HepG2 (cell line): ENCODE measurements at regions not wholly inside any gene's neighbourhood (a gene's known extent, or its start where the extent isn't known, plus 50 kb on each side); places are given as distances from the start of the nearest gene placed in this dataset.

ENCODE experiments used
- ATAC-seq: fragments of 200-7000 bp; cut with Tn5 transposase; 3 replicates; pipeline ENCODE4 v1.9.1; 2020; ENCODE audit warnings: mild to moderate bottlenecking, moderate library complexity
- BruUV-seq: library from RNA; stranded (reverse); fragments of 400-500 nt; replicated peaks from 2 replicates; lab custom pipeline; 2021; lab: Mats Ljungman, UMichigan
- CTCF ChIA-PET: fragments of 300-600 bp; formaldehyde crosslinking; extraction: SDS; loops from one replicate; lab custom pipeline; 2021; ENCODE audit warnings: low total read pairs, inconsistent platforms, low intra/inter-chr PET ratio; lab: Yijun Ruan, JAX
- POLR2A ChIA-PET: fragments of 350-600 bp; sonication (Branson Sonifier 250); formaldehyde crosslinking; loops from one replicate; lab custom pipeline; 2020; ENCODE audit warnings: antibody characterized with exemption, inconsistent platforms; lab: Yijun Ruan, JAX
- DNase-seq: peaks from one replicate; pipeline ENCODE4 v3.0.0-alpha.2; 2015; ENCODE audit warnings: low spot score
- FAIRE-seq: peaks from 3 replicates; lab custom pipeline; 2011; peaks lifted over from hg19 to GRCh38; lab: Jason Lieb, UNC
- H2AFZ ChIP-seq: one replicate; pipeline ENCODE4 v1.6.1; 2011; ENCODE audit warnings: low read length, inconsistent platforms
- H3K27ac ChIP-seq: fragments of 300-600 bp; 3 replicates; pipeline ENCODE4 v1.8.0; 2011; ENCODE audit warnings: mixed run types, mild to moderate bottlenecking, mixed read lengths, low read length, inconsistent platforms; ENCODE audit not compliant: insufficient read depth; ENCODE audit errors: extremely low read length
- H3K27me3 ChIP-seq, 2 experiments: fragments of 200-600 bp in 1 of 2; 2 replicates in 1 of 2; 3 replicates in 1 of 2; pipeline versions ENCODE4 v1.6.0 to v1.8.0; 2011; ENCODE audit warnings: low read length in 2 of 2, mild to moderate bottlenecking in 2 of 2, moderate library complexity in 2 of 2, inconsistent platforms in 1 of 2; ENCODE audit not compliant: insufficient read depth in 2 of 2, control insufficient read depth in 1 of 2
- H3K36me3 ChIP-seq, 2 experiments: fragments of 200-600 bp in 1 of 2; replicated peaks in 1 of 2; 2 replicates in 1 of 2; 3 replicates in 1 of 2; pipeline versions ENCODE4 v1.5.1 to v1.8.0; 2011; ENCODE audit warnings: low read length in 2 of 2, inconsistent platforms in 1 of 2; ENCODE audit not compliant: insufficient read depth in 2 of 2, control insufficient read depth in 1 of 2
- H3K4me1 ChIP-seq: 2 replicates; pipeline ENCODE4 v1.5.1; 2012; ENCODE audit warnings: low read length, inconsistent platforms; ENCODE audit not compliant: insufficient read depth
- H3K4me2 ChIP-seq: 2 replicates; pipeline ENCODE4 v1.6.0; 2011; ENCODE audit warnings: low read depth, low read length, inconsistent platforms
- H3K4me3 ChIP-seq, 3 experiments: fragments of 200-600 bp in 1 of 3; sonication (generic), shearing (Covaris generic) in 1 of 3; replicated peaks in 1 of 3; 2 replicates each; pipeline ENCODE4 v1.5.1; 2011 to 2016; ENCODE audit warnings: low read length in 3 of 3, inconsistent platforms in 2 of 3, low read depth in 2 of 3, mild to moderate bottlenecking in 2 of 3, control low read depth in 1 of 3, mixed read lengths in 1 of 3; ENCODE audit not compliant: insufficient read depth in 1 of 3
- H3K79me2 ChIP-seq: one replicate; pipeline ENCODE4 v1.6.1; 2011; ENCODE audit warnings: low read length, inconsistent platforms; ENCODE audit not compliant: insufficient read depth
- H3K9ac ChIP-seq: 2 replicates; pipeline ENCODE4 v1.6.0; 2011; ENCODE audit warnings: mild to moderate bottlenecking, low read depth, low read length, inconsistent platforms; ENCODE audit not compliant: insufficient read depth
- H3K9me3 ChIP-seq: 2 replicates; pipeline ENCODE4 v1.5.1; 2012; ENCODE audit warnings: mild to moderate bottlenecking, low read length
- H4K20me1 ChIP-seq: 2 replicates; pipeline ENCODE4 v1.6.0; 2011; ENCODE audit warnings: inconsistent platforms, mild to moderate bottlenecking, low read length, moderate library complexity; ENCODE audit not compliant: insufficient read depth
- CBX5 ChIP-seq: sonication (generic); formaldehyde crosslinking; IDR thresholded peaks from 2 replicates; pipeline ENCODE4 v1.4.0; 2020; ENCODE audit warnings: missing genetic modification reagents, borderline replicate concordance
- MAZ ChIP-seq, 2 experiments: sonication (generic) in 1 of 2; formaldehyde crosslinking in 1 of 2; IDR thresholded peaks; 2 replicates each; pipeline versions ENCODE4 v1.5.0 to v1.6.1; 2012 to 2020; ENCODE audit warnings: low read depth in 2 of 2, mild to moderate bottlenecking in 2 of 2, borderline replicate concordance in 1 of 2, improper control_type of control experiment in 1 of 2, low read length in 1 of 2, missing genetic modification reagents in 1 of 2, moderate library complexity in 1 of 2
- MTF1 ChIP-seq: sonication (generic); formaldehyde crosslinking; IDR thresholded peaks from 2 replicates; pipeline ENCODE4 v1.5.0; 2020; ENCODE audit warnings: missing genetic modification reagents
- NCOR1 ChIP-seq: fragments of 200-600 bp; sonication (generic); IDR thresholded peaks from 2 replicates; pipeline ENCODE4 v1.7.0; 2017; ENCODE audit warnings: antibody characterized with exemption, low read length, borderline replicate concordance
- RXRA ChIP-seq: sonication (generic); formaldehyde crosslinking; IDR thresholded peaks from 2 replicates; pipeline ENCODE4 v1.5.1; 2020; ENCODE audit warnings: missing genetic modification reagents
- SIN3B ChIP-seq: fragments of 150-350 bp; IDR thresholded peaks from 2 replicates; pipeline ENCODE4 v1.6.1; 2014; ENCODE audit warnings: low read length
- SRY ChIP-seq: sonication (generic); formaldehyde crosslinking; IDR thresholded peaks from 2 replicates; pipeline ENCODE4 v1.8.0; 2022; ENCODE audit warnings: mild to moderate bottlenecking, missing genetic modification reagents
- TOPORS ChIP-seq: sonication (generic); formaldehyde crosslinking; IDR thresholded peaks from 2 replicates; pipeline ENCODE4 v1.8.0; 2023; ENCODE audit warnings: mild to moderate bottlenecking, missing genetic modification reagents
- TSC22D2 ChIP-seq: sonication (generic); formaldehyde crosslinking; IDR thresholded peaks from 2 replicates; pipeline ENCODE4 v1.5.1; 2020; ENCODE audit warnings: missing genetic modification reagents, mild to moderate bottlenecking, borderline replicate concordance
- YY1 ChIP-seq: IDR thresholded peaks from 2 replicates; pipeline ENCODE4 v1.6.1; 2011; ENCODE audit warnings: low read length, low read depth, moderate library complexity, mild to moderate bottlenecking; ENCODE audit not compliant: insufficient read depth, insufficient replicate concordance
- ZNF33A ChIP-seq: sonication (generic); formaldehyde crosslinking; IDR thresholded peaks from 2 replicates; pipeline ENCODE4 v1.5.1; 2020; ENCODE audit warnings: missing genetic modification reagents, mild to moderate bottlenecking, moderate library complexity, borderline replicate concordance
- ZNF766 ChIP-seq: sonication (generic); formaldehyde crosslinking; IDR thresholded peaks from 2 replicates; pipeline ENCODE4 v1.5.0; 2020; ENCODE audit warnings: missing genetic modification reagents, borderline replicate concordance
- WGBS: methylation state at CpG from one replicate; pipeline ENCODE4 v1.1.6; 2017; ENCODE audit warnings: low lambda C conversion rate; 5-methylcytosine and 5-hydroxymethylcytosine counted together
- in situ Hi-C: cut with HindIII; loops from 2 replicates; pipeline ENCODE4 v1.10.0; 2017; ENCODE audit warnings: low pct_unique_long_range_greater_than_20kb; ENCODE audit not compliant: extremely low pct_ligation_motif_present
- intact Hi-C: fragments of 100-400 bp; cut with micrococcal nuclease; formaldehyde crosslinking; loops from one replicate; pipeline ENCODE4 v1.10.0; 2022; ENCODE audit not compliant: unreplicated experiment

- DNase-seq: no peak
- Histone ChIP-seq H2AFZ (no peak overlapping the region), H3K79me2 (no peaks in the 10 kb centered on the region), H3K9ac (no peak overlapping the region), H4K20me1 (no peaks in the 10 kb centered on the region), H3K4me1 (peaks cover 23% of the 10 kb centered on the region), H3K36me3 (no peaks in the 10 kb centered on the region), H3K4me3 (no peak overlapping the region), H3K27me3 (no peaks in the 10 kb centered on the region; a peak in 1 of 5 replicates), H3K9me3 (no peaks in the 10 kb centered on the region), H3K4me2 (no peak overlapping the region), H3K27ac (no peak overlapping the region)
- WGBS: 86% methylated on average over 5 of the region's 5 CpGs
- intact Hi-C loops (no loop called here), in situ Hi-C loops (no loop called here)
- no TSS peak for BruUV-seq
- TF ChIP-seq CBX5 (CRISPR knock-in tag) (no peak), SIN3B (no peak), MTF1 (CRISPR knock-in tag) (no peak), YY1 (no peak), SRY (CRISPR knock-in tag) (no peak), RXRA (CRISPR knock-in tag) (no peak), MAZ (IDR thresholded peaks at IDR 0.05; ENCODE audit: borderline replicate concordance, low read depth, low read length) (no peak), MAZ (CRISPR knock-in tag; IDR thresholded peaks at IDR 0.05; ENCODE audit: low read depth) (no peak), ZNF33A (no peak), TSC22D2 (CRISPR knock-in tag) (no peak), TOPORS (CRISPR knock-in tag) (no peak), ZNF766 (CRISPR knock-in tag) (no peak), NCOR1 (no peak)
- ATAC-seq: no peak
- POLR2A ChIA-PET: no interaction called here
- FAIRE-seq: no peak
- CTCF ChIA-PET: no interaction called here
Observed at GRCh38 chr7:35555386-35555785, 139.5 kb downstream of the HERPUD2 start.
